HG02678 (cell line): ENCODE measurements at regions not wholly inside any gene's neighbourhood (a gene's known extent, or its start where the extent isn't known, plus 50 kb on each side); places are given as distances from the start of the nearest gene placed in this dataset.

ENCODE experiments used
- ATAC-seq: cut with Tn5 transposase; IDR thresholded peaks from one replicate; pipeline ENCODE4 v1.9.1; 2021; ENCODE audit warnings: mild to moderate bottlenecking, moderate library complexity; ENCODE audit not compliant: unreplicated experiment

DNA sequence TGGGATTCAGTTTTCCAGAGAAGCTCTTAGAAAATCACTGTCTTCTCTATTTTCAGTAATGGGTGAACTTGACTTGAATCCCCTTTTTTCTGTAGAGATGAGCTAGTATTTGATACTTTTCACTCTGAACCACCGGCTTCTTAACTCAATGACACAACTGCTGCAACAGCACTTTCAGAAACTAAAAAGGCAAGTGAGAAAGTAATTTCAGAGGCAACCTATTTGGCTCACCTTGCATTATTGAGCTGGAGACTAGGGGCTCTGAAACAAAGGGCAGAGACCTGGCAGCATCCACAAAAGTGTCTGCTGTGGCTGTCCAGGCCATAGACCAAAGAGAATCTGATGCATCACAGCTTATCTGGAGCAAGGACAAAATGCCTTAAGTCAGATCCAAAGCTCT, 289.8 kb upstream of the IRAK1BP1 start:
- ATAC-seq, result no peak

DNA sequence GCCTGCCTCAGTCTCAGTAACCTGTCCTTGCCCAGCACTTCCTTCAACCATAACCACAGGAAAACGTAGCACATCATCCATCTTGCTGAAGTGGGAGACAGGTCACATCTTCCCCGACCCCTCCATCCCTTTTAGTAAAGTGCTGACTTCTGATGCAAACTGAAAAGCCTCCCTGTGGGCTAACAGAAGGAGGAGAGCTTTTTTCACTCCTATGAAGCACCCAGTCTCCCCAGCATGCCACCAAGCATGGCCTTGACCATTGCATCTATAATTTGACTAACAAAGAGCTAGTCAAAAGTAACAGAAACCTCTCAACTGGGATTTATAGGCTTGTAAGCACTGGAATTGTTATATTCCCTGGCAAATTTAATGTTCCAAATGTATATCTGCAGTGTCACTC, 288.9 kb upstream of the IRAK1BP1 start:
- ATAC-seq, result no peak

- ATAC-seq, result peak; percentile 45
Observed at GRCh38 chr6:78580923-78581322, 286.4 kb upstream of the IRAK1BP1 start.

- no peak for ATAC-seq
Observed at GRCh38 chr6:78583079-78583478, 284.3 kb upstream of the IRAK1BP1 start.

GRCh38 chr6:78589436-78589835, 277.9 kb upstream of the IRAK1BP1 start:
- no peak for ATAC-seq

DNA sequence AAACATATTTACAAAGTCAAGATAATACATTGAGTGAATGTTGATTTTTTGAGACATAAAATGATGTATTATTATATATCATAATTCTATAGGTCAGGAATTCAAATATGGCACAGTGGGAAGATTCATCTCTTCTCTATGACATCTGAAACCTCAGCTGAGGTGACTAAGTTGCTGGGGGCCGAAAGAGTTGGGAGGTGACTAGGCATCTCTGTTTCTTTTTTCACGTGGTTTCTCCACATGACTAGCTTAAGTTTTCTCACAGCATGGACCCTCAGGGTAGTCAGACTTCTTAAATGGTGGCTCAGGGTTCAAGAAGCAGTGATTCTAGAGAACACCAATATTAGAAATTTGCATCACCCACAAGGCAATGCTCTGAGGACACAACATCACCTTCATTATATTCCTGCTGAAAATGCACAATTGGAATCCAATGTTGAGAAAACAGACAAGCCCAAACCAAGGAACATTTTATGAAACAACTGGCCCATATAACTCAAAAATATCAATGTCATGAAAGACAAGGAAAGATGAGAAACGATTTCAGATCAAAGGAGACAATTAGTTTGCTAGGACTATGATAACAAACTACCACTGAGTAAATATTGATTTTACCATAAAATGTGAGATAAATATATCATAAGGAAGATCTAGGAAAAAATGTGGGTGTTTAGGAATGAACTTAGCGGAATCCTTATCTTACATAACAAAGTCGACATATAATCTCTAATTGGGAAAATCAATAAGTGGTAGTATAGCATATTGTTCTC, 273.3 kb upstream of the IRAK1BP1 start:
- no peak for ATAC-seq

DNA sequence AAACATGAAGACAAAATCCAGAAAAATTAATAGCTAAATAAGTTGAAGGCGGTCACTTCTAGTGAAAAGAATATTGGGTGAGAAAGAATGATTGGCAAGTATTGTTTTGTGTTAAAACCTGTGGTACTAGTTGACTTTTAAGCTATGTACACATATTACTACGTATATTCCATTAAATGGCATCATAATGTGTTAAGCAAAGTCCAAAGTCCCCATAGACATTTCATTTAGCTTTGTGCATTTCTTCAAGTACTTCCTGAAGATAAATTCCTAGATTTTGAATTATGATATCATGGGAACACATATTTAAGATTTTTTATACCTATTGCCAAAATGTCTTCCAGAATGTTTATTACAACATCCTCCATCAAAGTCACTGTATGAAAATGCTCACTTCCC, 272.7 kb upstream of the IRAK1BP1 start:
- no peak for ATAC-seq

- ATAC-seq, result no peak
Observed at GRCh38 chr6:78597966-78598365, 269.4 kb upstream of the IRAK1BP1 start.

GRCh38 chr6:78598966-78599365, 268.4 kb upstream of the IRAK1BP1 start:
- no peak for ATAC-seq

GRCh38 chr6:78599526-78599925, 267.8 kb upstream of the IRAK1BP1 start:
- ATAC-seq, result no peak

DNA sequence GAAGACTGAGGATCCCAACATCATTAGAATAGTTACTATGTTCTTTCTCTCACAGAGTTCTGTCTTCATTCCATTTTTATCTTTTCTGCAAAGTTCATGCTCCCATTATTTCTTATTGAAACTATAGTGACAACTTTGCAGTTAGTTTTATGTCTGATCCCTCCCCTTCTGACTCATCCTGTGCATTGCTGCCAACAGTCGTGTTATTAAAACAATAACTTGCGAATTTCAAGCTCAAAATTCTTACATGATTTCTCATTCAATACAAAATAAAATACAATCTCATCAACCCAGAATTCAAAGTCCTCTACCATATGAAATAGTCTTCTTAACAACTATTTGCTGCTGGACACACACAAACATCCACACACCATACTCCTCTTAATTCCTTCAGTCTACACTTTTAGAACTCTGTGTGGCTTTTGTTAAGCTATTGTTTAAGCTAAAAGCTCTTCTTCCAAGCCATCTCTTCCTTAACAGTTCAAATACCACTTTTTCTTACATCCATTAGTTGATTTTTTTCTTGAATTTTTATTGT, 261.4 kb upstream of the IRAK1BP1 start:
- ATAC-seq, result no peak

DNA sequence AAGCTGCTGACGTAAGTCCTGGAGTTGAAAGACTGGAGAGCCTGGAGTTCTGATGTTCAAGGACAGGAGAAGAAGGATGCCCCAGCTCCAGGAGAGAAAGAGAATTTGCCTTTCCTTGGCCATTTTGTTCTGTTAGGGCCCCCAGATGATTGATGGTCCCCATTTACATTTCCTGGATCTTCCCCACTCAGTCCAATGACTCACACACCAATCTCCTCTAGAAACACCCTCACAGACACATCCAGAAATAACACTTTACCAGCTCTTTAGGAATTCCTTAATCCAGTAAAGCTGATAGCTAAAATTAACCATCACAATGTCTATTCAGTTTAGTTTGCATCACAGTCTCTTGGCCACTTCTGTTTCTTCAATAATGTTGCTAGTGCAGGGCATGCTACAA, 260.2 kb upstream of the IRAK1BP1 start:
- ATAC-seq, result no peak

DNA sequence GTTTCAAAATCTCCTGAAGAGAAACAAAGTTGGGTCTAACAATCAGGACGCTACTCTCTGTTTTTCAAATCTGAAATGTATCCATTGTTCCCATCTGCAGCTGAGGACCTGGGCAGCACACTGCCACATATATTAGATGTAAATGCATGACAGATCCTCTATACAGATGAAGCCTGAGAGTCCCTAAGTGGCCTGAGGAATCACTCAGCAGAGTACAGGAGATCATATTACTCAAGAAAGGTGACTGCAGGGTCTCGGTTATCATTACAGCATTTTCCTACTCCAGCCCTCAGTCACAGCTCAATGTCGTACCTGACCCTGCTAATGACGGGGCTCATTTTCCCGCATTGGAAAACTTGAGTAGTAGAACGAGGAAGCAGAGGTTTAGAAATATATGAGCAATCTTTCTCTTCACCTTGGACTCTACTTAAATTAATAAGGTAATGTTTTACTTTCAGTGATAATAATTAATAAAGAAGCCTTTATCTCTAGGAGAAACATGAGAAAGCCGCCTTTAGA, 256.2 kb upstream of the IRAK1BP1 start:
- ATAC-seq, result no peak

DNA sequence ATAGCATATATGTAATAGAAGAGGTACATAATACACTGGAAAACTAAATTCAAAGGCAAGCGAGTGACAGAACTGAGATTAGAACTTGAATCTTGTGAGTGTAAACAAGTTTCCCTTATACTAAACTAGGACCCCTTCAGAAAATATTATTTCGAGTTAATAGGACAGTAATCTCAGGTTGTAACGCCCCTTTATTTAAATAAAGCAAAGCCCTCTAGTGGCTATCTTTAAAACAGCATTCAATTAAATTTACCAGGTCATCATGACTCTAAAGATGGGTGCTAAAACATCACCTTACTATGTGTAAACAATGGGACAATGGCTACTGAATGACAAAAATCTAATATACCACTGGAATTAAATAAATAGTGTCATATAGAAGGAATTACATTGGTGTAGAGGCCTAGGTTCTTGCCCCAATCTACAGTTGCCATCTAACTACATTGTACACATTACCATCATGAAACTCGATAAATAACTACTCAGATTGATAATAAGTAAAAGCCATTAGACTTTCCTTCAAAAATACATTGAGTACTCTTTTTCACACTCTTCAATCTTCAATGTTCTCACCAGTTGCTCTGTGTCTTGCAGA, 255.4 kb upstream of the IRAK1BP1 start:
- no peak for ATAC-seq

DNA sequence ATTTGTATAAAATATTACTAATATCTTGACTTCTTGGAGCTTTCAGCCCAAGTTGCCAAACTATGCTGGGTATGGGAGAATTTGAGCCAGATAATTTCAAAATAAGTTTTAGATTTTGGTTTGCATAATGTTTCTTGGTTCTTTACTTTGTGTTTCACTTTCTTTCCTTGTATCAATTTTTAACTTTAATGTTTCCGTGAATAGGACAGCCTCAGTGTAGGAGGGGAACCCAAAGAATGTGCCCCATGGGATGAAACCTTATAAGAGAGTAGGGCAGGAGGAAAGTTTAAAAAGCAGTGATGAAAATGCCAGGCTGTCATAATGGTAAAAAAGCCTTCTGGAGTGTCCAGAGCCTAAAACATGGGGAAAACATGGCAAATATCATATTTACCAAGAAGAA, 252.4 kb upstream of the IRAK1BP1 start:
- ATAC-seq, result no peak

DNA sequence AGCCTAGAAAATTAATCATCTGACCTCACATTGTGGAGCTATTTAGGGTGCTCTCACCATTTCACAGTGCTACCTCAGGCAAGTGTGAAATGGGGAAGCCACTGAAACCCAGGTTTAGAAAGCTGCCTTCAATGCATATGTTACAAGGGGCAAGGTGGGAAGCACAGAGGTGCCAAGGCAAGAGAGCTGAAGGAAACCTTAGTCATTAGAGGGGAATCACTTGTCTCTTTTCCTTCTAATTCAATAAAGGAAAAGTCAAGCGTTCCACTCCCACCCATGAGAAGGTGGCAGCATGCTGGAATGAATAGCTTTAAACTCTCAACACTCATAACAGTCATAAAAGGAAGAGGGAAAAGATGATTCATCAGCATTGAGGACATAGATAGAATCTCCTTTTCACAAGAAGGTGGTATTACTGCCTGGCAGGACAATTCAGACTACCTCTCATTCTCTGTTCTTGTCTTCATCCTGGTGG, 251.9 kb upstream of the IRAK1BP1 start:
- no peak for ATAC-seq

DNA sequence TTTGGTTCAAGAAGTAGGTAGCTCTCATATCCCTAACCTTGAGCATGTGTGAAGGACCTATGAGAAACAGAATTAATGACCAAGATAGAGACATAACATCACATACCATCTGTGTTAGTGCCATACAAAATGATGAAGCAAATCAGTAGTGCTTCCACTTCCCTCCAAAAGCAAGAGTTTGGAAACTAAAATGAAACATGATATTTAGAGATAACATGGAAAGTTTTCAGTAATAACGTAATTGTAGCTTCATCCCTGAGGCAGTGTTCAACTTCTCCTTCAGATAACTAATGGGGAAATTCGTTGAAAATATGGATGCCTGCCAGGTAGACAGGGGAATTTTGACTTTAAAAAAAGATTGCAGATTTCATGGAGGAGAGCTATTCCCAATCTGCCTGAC, 248.4 kb upstream of the IRAK1BP1 start:
- no peak for ATAC-seq

GRCh38 chr6:78623554-78623953, 243.8 kb upstream of the IRAK1BP1 start:
- ATAC-seq, result no peak

GRCh38 chr6:78629154-78629721, 238.1 kb upstream of the IRAK1BP1 start:
- ATAC-seq, result no peak

DNA sequence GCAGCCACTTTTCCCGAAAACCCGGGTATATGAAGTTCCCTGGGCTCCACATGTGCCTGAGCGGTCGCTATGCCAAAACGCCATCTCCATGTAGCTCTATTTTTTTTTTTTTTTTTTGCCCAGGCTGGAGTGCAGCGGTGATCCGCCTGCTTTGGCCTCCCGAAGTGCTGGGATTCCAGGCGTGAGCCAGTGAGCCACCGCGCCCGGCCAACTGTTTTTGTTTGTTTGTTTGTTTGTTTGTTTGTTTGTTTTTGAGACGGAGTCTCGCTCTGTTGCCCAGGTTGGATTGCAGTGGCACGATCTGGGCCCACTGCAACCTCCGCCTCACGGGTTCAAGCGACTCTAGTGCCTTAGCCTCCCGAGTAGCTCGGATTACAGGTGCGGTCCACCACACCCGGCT, 237.5 kb upstream of the IRAK1BP1 start:
- no peak for ATAC-seq

DNA sequence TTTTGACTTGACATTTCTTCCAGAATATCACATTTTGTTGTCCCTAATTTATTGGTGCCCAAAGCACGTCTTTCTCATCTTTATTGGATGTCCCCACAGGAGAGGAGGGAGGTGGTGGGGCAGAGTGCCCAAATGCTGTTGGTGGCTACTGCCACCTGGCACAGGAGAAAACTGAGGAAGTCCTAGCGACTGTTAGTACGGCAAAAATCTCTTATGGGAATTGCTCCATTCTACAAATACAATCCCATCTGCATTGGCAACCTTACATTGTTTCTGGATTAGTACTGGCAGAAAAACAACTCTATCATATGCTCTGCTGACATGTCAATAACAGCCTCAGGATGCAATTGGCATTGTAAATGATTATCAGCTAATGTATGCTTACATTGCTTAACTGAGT, 235.4 kb upstream of the IRAK1BP1 start:
- ATAC-seq, result no peak
